GM19023 (cell line): ENCODE measurements at regions not wholly inside any gene's neighbourhood (a gene's known extent, or its start where the extent isn't known, plus 50 kb on each side); places are given as distances from the start of the nearest gene placed in this dataset.

ENCODE experiments used
- ATAC-seq: cut with Tn5 transposase; IDR thresholded peaks from one replicate; pipeline ENCODE4 v1.9.1; 2021; ENCODE audit warnings: mild to moderate bottlenecking, moderate library complexity; ENCODE audit not compliant: unreplicated experiment

DNA sequence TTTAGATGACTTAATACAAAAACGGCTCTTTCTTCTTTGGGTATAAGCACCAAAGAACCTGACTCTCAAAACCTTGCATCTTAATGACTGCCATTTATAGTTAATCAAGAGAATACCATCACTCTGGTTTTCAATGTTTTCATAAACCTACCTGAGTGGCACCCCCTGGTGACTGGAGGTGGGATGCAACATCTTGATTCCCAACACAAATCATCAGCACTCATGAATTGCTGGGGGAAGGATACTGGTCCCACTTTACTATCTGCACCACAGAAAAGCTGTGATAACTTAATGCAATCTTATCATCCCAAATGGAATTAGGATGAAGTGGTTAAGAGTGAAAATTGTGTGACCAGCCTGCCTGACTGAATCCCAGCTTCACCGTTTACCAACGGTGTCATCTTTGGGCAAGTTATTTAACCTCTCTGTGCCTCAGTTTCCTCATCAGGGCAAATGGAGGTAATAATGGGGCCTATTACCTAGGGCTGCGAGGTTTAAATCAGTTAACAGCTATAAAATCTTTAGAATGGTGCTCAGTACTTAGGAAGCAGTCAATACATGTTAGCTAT lies 366.4 kb downstream of the KLF12 start:
- no peak for ATAC-seq

DNA sequence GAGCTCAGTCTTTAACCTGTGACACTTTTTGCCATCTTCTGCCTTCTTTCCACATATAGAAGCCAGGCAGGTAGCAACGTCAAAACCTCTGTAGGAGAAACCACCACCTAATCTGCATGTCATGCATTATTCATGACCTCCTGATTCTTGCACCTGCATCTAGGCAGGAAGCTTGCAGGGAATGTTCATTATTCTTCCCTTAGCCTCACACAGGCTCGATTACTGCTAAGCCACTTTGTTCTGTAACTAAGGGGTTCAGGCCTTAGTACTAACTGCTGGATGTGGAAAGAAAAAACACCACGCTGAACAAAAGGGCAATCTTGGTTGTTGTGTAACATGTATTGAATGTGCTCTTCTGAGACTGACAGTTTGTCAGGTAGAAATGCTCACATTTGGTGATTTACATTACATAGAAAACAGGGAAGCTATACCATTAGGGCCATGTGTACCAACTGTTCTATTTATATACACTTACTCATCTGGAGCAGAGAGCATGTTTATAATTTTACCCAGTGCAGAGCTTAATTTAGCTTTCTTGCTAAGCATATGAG lies 366.9 kb downstream of the KLF12 start:
- no peak for ATAC-seq

- peak; percentile 73 for ATAC-seq
Measured at GRCh38 chr13:73765651-73766384, 368.4 kb downstream of the KLF12 start.

DNA sequence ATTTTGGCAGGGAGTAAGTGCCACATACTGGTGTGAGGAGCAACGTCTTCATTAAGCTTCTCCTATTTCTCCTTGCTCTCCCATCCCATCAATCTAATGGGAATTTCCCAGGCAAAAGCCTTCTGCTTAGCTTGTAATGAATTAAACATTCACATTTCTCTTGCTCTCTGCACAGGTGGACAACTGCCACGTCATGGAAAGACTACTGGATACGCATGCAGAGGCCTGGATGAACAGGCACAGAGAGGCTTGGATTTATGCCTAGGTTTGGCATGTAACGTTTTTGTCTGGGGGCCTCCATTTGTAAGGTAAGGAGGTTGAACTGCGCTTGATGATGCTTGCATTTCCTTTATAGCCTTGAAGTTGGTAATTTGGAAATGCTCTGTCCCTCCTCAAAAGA lies 374.8 kb downstream of the KLF12 start:
- ATAC-seq = no peak

GRCh38 chr13:73757481-73758233 lies 376.5 kb downstream of the KLF12 start:
- no peak for ATAC-seq

- ATAC-seq = peak; percentile 60
Measured at GRCh38 chr13:73754727-73755292, 379.4 kb downstream of the KLF12 start.

GRCh38 chr13:73754241-73754640 lies 380.0 kb downstream of the KLF12 start:
- ATAC-seq = no peak

DNA sequence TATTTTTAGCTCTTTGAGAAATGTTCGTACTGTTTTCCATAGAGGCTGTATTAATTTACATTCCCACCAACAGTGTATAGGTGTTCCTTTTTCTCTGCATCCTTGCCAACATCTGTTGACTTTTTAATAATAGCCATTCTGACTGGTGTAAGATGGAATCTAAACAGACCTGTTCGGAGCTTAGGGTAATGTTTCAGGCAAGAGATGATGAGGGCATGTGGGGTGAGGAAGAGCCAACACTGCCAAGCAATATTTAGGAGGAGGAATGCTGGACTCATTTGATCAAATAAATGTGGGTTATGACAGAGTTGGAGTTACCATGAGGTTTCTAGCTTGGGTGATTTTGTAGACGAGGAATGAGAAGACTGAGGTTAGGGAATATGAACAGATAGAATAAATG lies 382.9 kb downstream of the KLF12 start:
- ATAC-seq = no peak

GRCh38 chr13:73748404-73748803 lies 385.8 kb downstream of the KLF12 start:
- ATAC-seq = no peak

- ATAC-seq = no peak
Measured at GRCh38 chr13:73745190-73745589, 389.0 kb downstream of the KLF12 start.

GRCh38 chr13:73742982-73743381 lies 391.2 kb downstream of the KLF12 start:
- ATAC-seq = no peak

DNA sequence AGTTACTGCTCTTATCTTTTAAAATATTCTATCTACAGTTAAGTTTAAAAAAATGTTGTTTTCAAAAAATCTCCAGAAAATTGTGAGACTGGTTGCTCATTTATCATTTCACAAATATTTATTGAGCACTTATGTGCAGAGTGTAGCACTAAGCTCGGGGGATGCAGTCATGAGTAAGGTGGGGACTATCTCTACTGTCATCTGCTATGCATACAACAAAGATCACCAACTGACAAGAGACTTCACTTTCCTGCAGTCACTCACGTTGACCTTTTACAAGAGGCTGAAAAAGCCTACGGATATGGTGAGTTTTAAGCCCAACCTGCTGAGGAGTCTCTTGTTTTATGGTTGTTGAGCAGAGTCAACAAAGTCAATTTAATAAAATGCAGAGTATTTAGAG lies 392.5 kb downstream of the KLF12 start:
- no peak for ATAC-seq

- no peak for ATAC-seq
Measured at GRCh38 chr13:73741111-73741510, 393.1 kb downstream of the KLF12 start.

GRCh38 chr13:73740666-73741065 lies 393.5 kb downstream of the KLF12 start:
- no peak for ATAC-seq

- no peak for ATAC-seq
Measured at GRCh38 chr13:73739394-73739793, 394.8 kb downstream of the KLF12 start.

DNA sequence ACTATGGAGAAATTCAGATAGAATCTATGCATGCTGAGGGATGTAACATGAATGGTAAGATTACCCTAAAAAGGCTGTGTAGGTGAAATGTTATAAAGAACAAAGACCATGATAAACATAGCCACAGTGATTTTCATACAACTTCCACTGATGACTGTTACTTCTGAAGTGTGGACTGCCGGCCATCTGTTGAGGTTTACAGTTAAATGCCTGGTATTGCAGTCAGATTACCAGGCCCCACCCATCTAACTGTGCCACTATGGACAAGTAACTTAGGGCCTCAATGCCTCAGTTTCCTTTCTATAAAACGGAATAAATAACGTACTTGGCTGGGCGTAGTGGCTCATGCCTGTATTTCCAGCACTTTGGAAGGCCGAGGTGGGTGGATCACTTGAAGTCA lies 395.6 kb downstream of the KLF12 start:
- no peak for ATAC-seq

DNA sequence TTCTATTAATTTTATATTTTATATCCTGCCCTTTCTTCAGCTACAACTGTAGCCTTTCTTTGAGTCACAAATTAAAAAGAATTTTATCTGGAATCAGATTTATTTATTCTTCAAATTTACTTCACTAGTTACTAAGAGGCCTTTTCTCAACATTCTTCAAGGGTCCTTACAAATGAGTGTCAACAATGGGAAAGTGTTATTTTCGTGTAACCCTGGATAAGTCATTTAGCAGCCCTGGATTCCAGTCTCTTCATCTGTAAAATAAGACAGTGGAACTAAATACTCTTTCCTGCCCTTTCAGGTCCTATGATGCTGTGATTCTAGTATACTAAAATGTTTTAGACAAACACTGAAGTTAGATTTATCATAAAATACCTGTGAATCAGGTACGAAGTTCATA lies 397.0 kb downstream of the KLF12 start:
- ATAC-seq = no peak

GRCh38 chr13:73733706-73734105 lies 400.5 kb downstream of the KLF12 start:
- no peak for ATAC-seq

GRCh38 chr13:73732350-73732749 lies 401.9 kb downstream of the KLF12 start:
- ATAC-seq = no peak

DNA sequence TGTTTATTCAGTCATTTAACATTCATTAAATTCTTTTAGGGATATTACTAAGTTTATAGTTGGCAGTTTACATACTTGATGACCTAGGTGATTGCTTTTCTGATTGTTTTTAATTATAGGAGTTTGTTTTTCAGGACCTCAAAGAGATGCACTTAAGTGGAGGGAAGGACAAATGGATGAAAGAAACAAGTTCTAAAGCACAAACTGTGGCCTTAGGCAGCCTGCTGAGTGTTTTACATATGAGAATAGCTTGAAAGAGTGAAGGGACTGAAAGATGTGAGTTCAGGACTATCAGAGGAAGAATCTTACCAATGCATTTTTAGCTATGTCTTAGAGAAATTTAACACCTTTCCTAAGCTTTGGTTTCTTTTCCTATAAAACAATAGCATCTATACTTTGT lies 402.6 kb downstream of the KLF12 start:
- ATAC-seq = no peak

DNA sequence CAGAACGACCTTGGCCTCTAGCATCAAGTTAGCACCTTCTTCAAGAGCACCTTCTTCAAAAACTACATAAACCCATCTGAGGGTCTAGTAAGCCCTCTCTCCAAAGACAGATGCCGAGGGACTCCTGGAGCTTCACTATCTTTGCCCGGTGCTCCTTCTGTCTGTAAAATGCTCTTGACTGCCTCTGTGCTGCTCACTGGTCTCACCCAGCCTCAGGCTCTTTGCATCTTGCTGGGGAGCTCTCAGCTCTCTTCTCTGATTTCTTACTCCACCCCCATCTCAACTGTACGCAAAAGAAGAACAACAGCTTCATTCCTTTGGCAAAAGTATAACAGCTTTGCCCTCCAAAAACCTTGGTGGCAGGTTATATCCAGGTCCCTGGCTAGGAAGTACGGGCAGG lies 404.2 kb downstream of the KLF12 start:
- no peak for ATAC-seq

- no peak for ATAC-seq
Measured at GRCh38 chr13:73729046-73729445, 405.2 kb downstream of the KLF12 start.
